ENCODE measurements at regions not wholly inside any gene's neighbourhood (a gene's known extent, or its start where the extent isn't known, plus 50 kb on each side); places are given as distances from the start of the nearest gene placed in this dataset.

DNA sequence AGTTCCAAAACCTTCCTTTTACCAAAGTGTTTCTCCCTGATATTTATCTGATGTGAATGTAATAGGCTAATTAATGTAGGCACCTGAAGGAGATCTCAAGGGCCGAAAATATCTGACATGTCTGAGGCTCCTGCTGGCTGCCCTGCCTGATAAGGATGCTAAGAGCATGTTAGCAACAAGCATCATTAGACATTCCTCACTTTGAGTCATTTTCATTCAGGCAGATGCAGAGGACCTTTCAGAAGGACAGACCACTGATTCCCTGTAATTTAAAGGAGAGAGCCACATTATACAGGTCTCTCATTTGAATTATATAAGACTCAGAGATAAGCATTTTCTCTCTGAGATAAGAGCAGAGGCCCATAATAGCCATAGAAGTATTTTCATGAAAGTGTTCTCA is 222.4 kb upstream of the NCKAP5 start:
- no peak overlapping the region for H3K4me3 ChIP-seq (ENCODE audit: extremely low read depth in 1 of 4, insufficient read depth in 2 of 4, low read depth in 3 of 4, low read length in 4 of 4)
- H4K20me1 ChIP-seq (replicated peaks in 1 of 2; ENCODE audit: control insufficient read depth in 1 of 2, insufficient read depth in 2 of 2, low read length in 2 of 2): no peaks in the 10 kb centered on the region
- H4K8ac ChIP-seq (ENCODE audit: extremely low read depth, insufficient read depth, low read length): no peak overlapping the region
- H3K4me1 ChIP-seq (replicated peaks in 1 of 4; ENCODE audit: control insufficient read depth in 3 of 4, insufficient read depth in 4 of 4, low read length in 3 of 4): no peaks in the 10 kb centered on the region
- no peak overlapping the region for H2BK12ac ChIP-seq (ENCODE audit: low read depth, low read length)
- no peak overlapping the region for H3K27ac ChIP-seq (ENCODE audit: low read depth, low read length)
- H2BK20ac ChIP-seq (ENCODE audit: low read length): no peak overlapping the region
- no peak overlapping the region for H3K9ac ChIP-seq (replicated peaks in 1 of 4; ENCODE audit: extremely low read depth in 1 of 4, low read depth in 3 of 4, low read length in 3 of 4)
- DNase-seq (ENCODE audit: low read depth in 1 of 2, low spot score in 2 of 2) (no peak), FAIRE-seq (no peak)
- no peak overlapping the region for H2BK120ac ChIP-seq (replicated peaks; ENCODE audit: low read depth, low read length)
- ChIA-PET POLR2A (ENCODE audit: partially characterized antibody) (no interaction called here), CTCF (ENCODE audit: partially characterized antibody) (no interaction called here)
- H4K91ac ChIP-seq (replicated peaks; ENCODE audit: insufficient read length, low read length): no peak overlapping the region
- H3K9me3 ChIP-seq (ENCODE audit: insufficient read depth in 2 of 2, low read depth in 1 of 2, low read length in 1 of 2): no peaks in the 10 kb centered on the region; a peak in 1 of 4 replicates
- no peak overlapping the region for H3K18ac ChIP-seq (ENCODE audit: extremely low read depth, low read length)
- no peaks in the 10 kb centered on the region for H3K36me3 ChIP-seq (ENCODE audit: control insufficient read depth in 2 of 4, insufficient read depth in 4 of 4, low read length in 3 of 4)
- H3K23ac ChIP-seq (ENCODE audit: insufficient read length): no peak overlapping the region
- 0 out of 7 replicates have a peak, but pooled peaks cover 0 to 2% (median 0%) of the 10 kb centered on the region in 4 experiments for H3K27me3 ChIP-seq (replicated peaks in 1 of 4; ENCODE audit: control insufficient read depth in 3 of 4, extremely low read depth in 1 of 4, insufficient read depth in 3 of 4, low read length in 3 of 4)
- no peak overlapping the region for H2AK5ac ChIP-seq (ENCODE audit: low read depth, low read length)
- H3K56ac ChIP-seq (replicated peaks; ENCODE audit: insufficient read length, low read depth, low read length): no peak overlapping the region
- no peak overlapping the region for H4K5ac ChIP-seq (ENCODE audit: insufficient read length, low read depth, low read length)
- H2AFZ ChIP-seq (ENCODE audit: low read length): no peak overlapping the region
- no peaks in the 10 kb centered on the region for H3K79me1 ChIP-seq (ENCODE audit: low read depth, low read length)
- H3K4me2 ChIP-seq (ENCODE audit: insufficient read depth in 1 of 2, low read depth in 2 of 2, low read length in 2 of 2): no peak overlapping the region
- no peak overlapping the region for H3K4ac ChIP-seq (replicated peaks; ENCODE audit: insufficient read length, low read depth, low read length)
- WGBS, 2 experiments (ENCODE audit: extremely low coverage in 1 of 2, insufficient coverage in 1 of 2, insufficient read length in 1 of 2, insufficient replicate concordance in 2 of 2, low coverage in 1 of 2, low lambda C conversion rate in 2 of 2, missing lambda C conversion rate in 1 of 2): 81% methylated on average over 1 of the region's 1 CpG; no CpG with 5 or more reads in 1 of the 2 experiments
- H3K23me2 ChIP-seq (ENCODE audit: low read depth, low read length): no peaks in the 10 kb centered on the region
- no peak overlapping the region for H2BK5ac ChIP-seq (ENCODE audit: low read depth, low read length)
- no peak overlapping the region for H2BK15ac ChIP-seq (ENCODE audit: low read length)
- H3K14ac ChIP-seq (ENCODE audit: insufficient read length): no peak overlapping the region
- H3K79me2 ChIP-seq (ENCODE audit: control insufficient read depth in 1 of 2, insufficient read depth in 2 of 2, low read length in 2 of 2): no peaks in the 10 kb centered on the region
- TF ChIP-seq KDM5A (IDR thresholded peaks at IDR 0.05; ENCODE audit: low read length): no peak
- TF ChIP-seq SUZ12 (IDR thresholded peaks at IDR 0.05; ENCODE audit: low read length): no peak
- TF ChIP-seq EP300 (IDR thresholded peaks at IDR 0.05; ENCODE audit: borderline replicate concordance in 1 of 2, low read depth in 2 of 2, low read length in 2 of 2): no peak
- no peak for TF ChIP-seq CHD2 (IDR thresholded peaks at IDR 0.05; ENCODE audit: low read length)
- TF ChIP-seq YY1 (IDR thresholded peaks at IDR 0.05; ENCODE audit: low read depth, low read length): no peak
- no peak for TF ChIP-seq SAP30 (IDR thresholded peaks at IDR 0.05; ENCODE audit: insufficient read depth, insufficient replicate concordance, low read length)
- TF ChIP-seq SIN3A (conservative IDR thresholded peaks at IDR 0.05 in 1 of 2, IDR thresholded peaks at IDR 0.05 in 1 of 2; ENCODE audit: low read depth in 1 of 2, low read length in 2 of 2): no peak
- TF ChIP-seq SP1 (IDR thresholded peaks at IDR 0.05; ENCODE audit: low read depth, low read length): no peak
- TF ChIP-seq EZH2 (IDR thresholded peaks at IDR 0.05; ENCODE audit: low read depth, low read length, severe bottlenecking): no peak
- no peak for TF ChIP-seq SIRT6 (IDR thresholded peaks at IDR 0.05; ENCODE audit: low read length)
- TF ChIP-seq, protein P1, sequence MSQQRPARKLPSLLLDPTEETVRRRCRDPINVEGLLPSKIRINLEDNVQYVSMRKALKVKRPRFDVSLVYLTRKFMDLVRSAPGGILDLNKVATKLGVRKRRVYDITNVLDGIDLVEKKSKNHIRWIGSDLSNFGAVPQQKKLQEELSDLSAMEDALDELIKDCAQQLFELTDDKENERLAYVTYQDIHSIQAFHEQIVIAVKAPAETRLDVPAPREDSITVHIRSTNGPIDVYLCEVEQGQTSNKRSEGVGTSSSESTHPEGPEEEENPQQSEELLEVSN (IDR thresholded peaks at IDR 0.05): no peak
- TF ChIP-seq ASH2L (IDR thresholded peaks at IDR 0.05; ENCODE audit: low read length): no peak
- TF ChIP-seq SP2 (IDR thresholded peaks at IDR 0.05; ENCODE audit: low read length): no peak
- no peak for TF ChIP-seq CHD1 (IDR thresholded peaks at IDR 0.05; ENCODE audit: low read depth, low read length)
- TF ChIP-seq TEAD4 (IDR thresholded peaks at IDR 0.05; ENCODE audit: low read depth, low read length): no peak

All from H1 (cell line).